SJCRH30 (cell line): ENCODE measurements at regions not wholly inside any gene's neighbourhood (a gene's known extent, or its start where the extent isn't known, plus 50 kb on each side); places are given as distances from the start of the nearest gene placed in this dataset.
A peak's percentile ranks its signal among the peaks of the same experiment; 100 is the strongest.
"Not testable (repeated sequence)": the region's sequence is repeated elsewhere in the genome, so short reads cannot be mapped to it uniquely, and the experiment has no call there.

ENCODE experiments used
- DNase-seq, 2 experiments: peaks; one replicate each; pipeline ENCODE4 v3.0.0-alpha.2; 2015 to 2020
- H3K27ac ChIP-seq: fragments of 250-450 bp; sonication (Bioruptor Pico); 2 replicates; pipeline ENCODE4 v1.5.1; 2020; ENCODE audit warnings: mild to moderate bottlenecking, moderate library complexity
- H3K27me3 ChIP-seq: fragments of 250-450 bp; sonication (Bioruptor Pico); 2 replicates; pipeline ENCODE4 v1.5.1; 2020; ENCODE audit warnings: mild to moderate bottlenecking, moderate library complexity
- H3K36me3 ChIP-seq: fragments of 250-450 bp; sonication (Bioruptor Pico); 2 replicates; pipeline ENCODE4 v1.5.1; 2020; ENCODE audit warnings: mild to moderate bottlenecking, moderate library complexity
- H3K4me1 ChIP-seq: fragments of 250-450 bp; sonication (Bioruptor Pico); 2 replicates; pipeline ENCODE4 v1.5.1; 2020; ENCODE audit warnings: mild to moderate bottlenecking, moderate library complexity
- H3K4me3 ChIP-seq: fragments of 250-450 bp; sonication (Bioruptor Pico); 2 replicates; pipeline ENCODE4 v1.5.1; 2020; ENCODE audit warnings: mild to moderate bottlenecking, moderate library complexity
- H3K9me3 ChIP-seq: fragments of 250-450 bp; sonication (Bioruptor Pico); replicated peaks from 2 replicates; pipeline ENCODE4 v1.5.1; 2020; ENCODE audit warnings: mild to moderate bottlenecking, moderate library complexity

- Histone ChIP-seq H3K9me3 (no peaks in the 10 kb centered on the region), H3K4me1 (peaks cover 16% of the 10 kb centered on the region), H3K27me3 (no peaks in the 10 kb centered on the region), H3K36me3 (peaks cover 5% of the 10 kb centered on the region), H3K4me3 (no peak overlapping the region), H3K27ac (no peak overlapping the region)
- DNase-seq = no peak
Observed at GRCh38 chr7:114181280-114181679, 233.3 kb upstream of the FOXP2 start.

- Histone ChIP-seq H3K36me3 (peaks cover 2% of the 10 kb centered on the region), H3K4me1 (peaks cover 16% of the 10 kb centered on the region), H3K9me3 (no peaks in the 10 kb centered on the region), H3K27ac (no peak overlapping the region), H3K27me3 (no peaks in the 10 kb centered on the region), H3K4me3 (no peak overlapping the region)
- DNase-seq = no peak
Observed at GRCh38 chr7:114180556-114181266, 233.9 kb upstream of the FOXP2 start.

- no peak overlapping the region for H3K4me3 ChIP-seq
- H3K27me3 ChIP-seq = no peaks in the 10 kb centered on the region
- no peaks in the 10 kb centered on the region for H3K36me3 ChIP-seq
- no peak overlapping the region for H3K27ac ChIP-seq
- H3K4me1 ChIP-seq = peaks cover 9% of the 10 kb centered on the region
- no peak for DNase-seq
- no peaks in the 10 kb centered on the region; the same call in 1 of the 2 replicates for H3K9me3 ChIP-seq
Observed at GRCh38 chr7:114175125-114175524, 239.5 kb upstream of the FOXP2 start.

- no peaks in the 10 kb centered on the region for H3K27me3 ChIP-seq
- H3K9me3 ChIP-seq = no peaks in the 10 kb centered on the region; the same call in 1 of the 2 replicates
- no peak for DNase-seq
- H3K36me3 ChIP-seq = 0 out of 2 replicates have a peak, but pooled peaks cover 2% of the 10 kb centered on the region
- no peak overlapping the region for H3K4me3 ChIP-seq
- no peak overlapping the region for H3K27ac ChIP-seq
- H3K4me1 ChIP-seq = peaks cover 9% of the 10 kb centered on the region
Observed at GRCh38 chr7:114173170-114173890, 241.3 kb upstream of the FOXP2 start.

- H3K27me3 ChIP-seq, H3K9me3 ChIP-seq, H3K27ac ChIP-seq, H3K4me1 ChIP-seq, H3K4me3 ChIP-seq, DNase-seq: not testable (repeated sequence)
- peaks cover 18% of the 10 kb centered on the region for H3K36me3 ChIP-seq
Observed at GRCh38 chr7:114169389-114169788, 245.2 kb upstream of the FOXP2 start.

- Histone ChIP-seq H3K36me3 (peaks cover 13% of the 10 kb centered on the region), H3K9me3 (no peaks in the 10 kb centered on the region), H3K27me3 (no peaks in the 10 kb centered on the region), H3K27ac (no peak overlapping the region), H3K4me3 (no peak overlapping the region), H3K4me1 (peaks cover 18% of the 10 kb centered on the region)
- no peak for DNase-seq
Observed at GRCh38 chr7:114160925-114161324, 242.1 kb upstream of the PPP1R3A start.

- Histone ChIP-seq H3K27ac (no peak overlapping the region), H3K4me3 (no peak overlapping the region), H3K9me3 (no peaks in the 10 kb centered on the region), H3K36me3 (0 out of 2 replicates have a peak, but pooled peaks cover 4% of the 10 kb centered on the region), H3K27me3 (no peaks in the 10 kb centered on the region), H3K4me1 (peaks cover 33% of the 10 kb centered on the region)
- no peak for DNase-seq
Observed at GRCh38 chr7:114158854-114159253, 240.0 kb upstream of the PPP1R3A start.

- no peaks in the 10 kb centered on the region for H3K9me3 ChIP-seq
- H3K36me3 ChIP-seq = 0 out of 2 replicates have a peak, but pooled peaks cover 4% of the 10 kb centered on the region
- H3K27me3 ChIP-seq = no peaks in the 10 kb centered on the region
- DNase-seq = no peak
- no peak overlapping the region for H3K4me3 ChIP-seq
- no peak overlapping the region for H3K27ac ChIP-seq
- H3K4me1 ChIP-seq = peaks cover 39% of the 10 kb centered on the region
Observed at GRCh38 chr7:114158275-114158674, 239.5 kb upstream of the PPP1R3A start.

GRCh38 chr7:114156178-114156577 lies 237.4 kb upstream of the PPP1R3A start:
- no peak for DNase-seq
- no peaks in the 10 kb centered on the region for H3K27me3 ChIP-seq
- peak overlapping the region; percentile 98 for H3K27ac ChIP-seq
- H3K4me1 ChIP-seq = peaks cover 46% of the 10 kb centered on the region
- H3K36me3 ChIP-seq = no peaks in the 10 kb centered on the region
- no peaks in the 10 kb centered on the region; the same call in 1 of the 2 replicates for H3K9me3 ChIP-seq
- H3K4me3 ChIP-seq = peak overlapping the region; percentile 51

GRCh38 chr7:114155116-114156110 lies 236.6 kb upstream of the PPP1R3A start:
- Histone ChIP-seq H3K4me1 (peaks cover 53% of the 10 kb centered on the region), H3K27ac (peak overlapping the region; percentile 98), H3K4me3 (peak overlapping the region; percentile 51), H3K36me3 (no peaks in the 10 kb centered on the region), H3K9me3 (no peaks in the 10 kb centered on the region; the same call in 1 of the 2 replicates), H3K27me3 (no peaks in the 10 kb centered on the region)
- DNase-seq = peak; percentile 82 to 95

GRCh38 chr7:114153700-114154099 lies 234.9 kb upstream of the PPP1R3A start:
- peak in 1 of 2 experiments; percentile 18 for DNase-seq
- Histone ChIP-seq H3K9me3 (no peaks in the 10 kb centered on the region; the same call in 1 of the 2 replicates), H3K27me3 (no peaks in the 10 kb centered on the region), H3K4me3 (no peak overlapping the region), H3K4me1 (peaks cover 57% of the 10 kb centered on the region), H3K27ac (peak overlapping the region; percentile 98), H3K36me3 (no peaks in the 10 kb centered on the region)

- Histone ChIP-seq H3K4me1 (peaks cover 53% of the 10 kb centered on the region), H3K27ac (no peak overlapping the region), H3K36me3 (no peaks in the 10 kb centered on the region), H3K4me3 (no peak overlapping the region), H3K9me3 (no peaks in the 10 kb centered on the region; the same call in 1 of the 2 replicates), H3K27me3 (no peaks in the 10 kb centered on the region)
- no peak for DNase-seq
Observed at GRCh38 chr7:114152314-114152938, 233.6 kb upstream of the PPP1R3A start.

- Histone ChIP-seq H3K27ac (no peak overlapping the region), H3K27me3 (no peaks in the 10 kb centered on the region), H3K36me3 (no peaks in the 10 kb centered on the region), H3K4me3 (no peak overlapping the region), H3K4me1 (peaks cover 47% of the 10 kb centered on the region), H3K9me3 (no peaks in the 10 kb centered on the region; the same call in 1 of the 2 replicates)
- no peak for DNase-seq
Observed at GRCh38 chr7:114151777-114152176, 233.0 kb upstream of the PPP1R3A start.

- H3K4me3 ChIP-seq = no peak overlapping the region
- no peaks in the 10 kb centered on the region for H3K27me3 ChIP-seq
- peaks cover 36% of the 10 kb centered on the region for H3K4me1 ChIP-seq
- no peaks in the 10 kb centered on the region for H3K36me3 ChIP-seq
- H3K9me3 ChIP-seq = no peaks in the 10 kb centered on the region; the same call in 1 of the 2 replicates
- DNase-seq = peak in 1 of 2 experiments; percentile 37
- no peak overlapping the region for H3K27ac ChIP-seq
Observed at GRCh38 chr7:114150689-114151088, 231.9 kb upstream of the PPP1R3A start.
